ENCODE measurements at regions not wholly inside any gene's neighbourhood (a gene's known extent, or its start where the extent isn't known, plus 50 kb on each side); places are given as distances from the start of the nearest gene placed in this dataset.

DNA sequence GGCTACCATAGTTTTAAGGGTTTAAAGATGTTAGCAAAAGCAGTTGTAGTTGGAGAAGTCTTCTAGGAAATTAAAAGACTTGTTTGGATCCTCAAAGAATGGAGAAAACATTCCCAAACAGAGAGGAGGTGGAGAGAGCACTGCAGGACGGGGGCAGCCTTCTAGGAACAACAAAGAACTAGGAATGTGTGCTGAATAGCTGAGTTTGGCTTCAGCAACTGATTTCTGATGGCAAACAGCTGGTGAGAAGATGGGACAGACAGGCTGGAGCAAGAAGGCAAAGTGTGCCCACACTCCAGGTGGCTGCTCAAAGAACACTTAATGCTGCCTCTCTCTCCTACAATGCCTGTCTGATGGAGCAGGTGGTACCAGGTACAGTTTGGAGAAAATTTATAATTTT, 1331.1 kb downstream of the ADGRL3 start:
- H3K36me3 ChIP-seq (ENCODE audit: control insufficient read depth, insufficient read depth, low read length): no peaks in the 10 kb centered on the region
- H3K27me3 ChIP-seq (ENCODE audit: control insufficient read depth, insufficient read depth, low read length): no peaks in the 10 kb centered on the region
- intact Hi-C loops (cut with micrococcal nuclease; ENCODE audit: unreplicated experiment) (no loop called here), in situ Hi-C loops (cut with HindIII; ENCODE audit: low pct_unique_long_range_greater_than_20kb, low sequenced_read_pairs) (no loop called here)
- ATAC-seq (no peak), DNase-seq (ENCODE audit: low read depth, low spot score) (no peak)
- no peak overlapping the region for H3K4me3 ChIP-seq (ENCODE audit: low read depth in 2 of 2, low read length in 2 of 2)
- BruUV-seq (replicated peaks): no TSS peak
- no peaks in the 10 kb centered on the region for H3K4me1 ChIP-seq (ENCODE audit: control insufficient read depth, insufficient read depth, low read length)
- no peaks in the 10 kb centered on the region for H3K9me3 ChIP-seq (ENCODE audit: control insufficient read depth, insufficient read depth, low read depth, low read length)
- TF ChIP-seq, protein P1, sequence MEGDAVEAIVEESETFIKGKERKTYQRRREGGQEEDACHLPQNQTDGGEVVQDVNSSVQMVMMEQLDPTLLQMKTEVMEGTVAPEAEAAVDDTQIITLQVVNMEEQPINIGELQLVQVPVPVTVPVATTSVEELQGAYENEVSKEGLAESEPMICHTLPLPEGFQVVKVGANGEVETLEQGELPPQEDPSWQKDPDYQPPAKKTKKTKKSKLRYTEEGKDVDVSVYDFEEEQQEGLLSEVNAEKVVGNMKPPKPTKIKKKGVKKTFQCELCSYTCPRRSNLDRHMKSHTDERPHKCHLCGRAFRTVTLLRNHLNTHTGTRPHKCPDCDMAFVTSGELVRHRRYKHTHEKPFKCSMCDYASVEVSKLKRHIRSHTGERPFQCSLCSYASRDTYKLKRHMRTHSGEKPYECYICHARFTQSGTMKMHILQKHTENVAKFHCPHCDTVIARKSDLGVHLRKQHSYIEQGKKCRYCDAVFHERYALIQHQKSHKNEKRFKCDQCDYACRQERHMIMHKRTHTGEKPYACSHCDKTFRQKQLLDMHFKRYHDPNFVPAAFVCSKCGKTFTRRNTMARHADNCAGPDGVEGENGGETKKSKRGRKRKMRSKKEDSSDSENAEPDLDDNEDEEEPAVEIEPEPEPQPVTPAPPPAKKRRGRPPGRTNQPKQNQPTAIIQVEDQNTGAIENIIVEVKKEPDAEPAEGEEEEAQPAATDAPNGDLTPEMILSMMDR (IDR thresholded peaks at IDR 0.05): no peak
- TF ChIP-seq, protein P2, sequence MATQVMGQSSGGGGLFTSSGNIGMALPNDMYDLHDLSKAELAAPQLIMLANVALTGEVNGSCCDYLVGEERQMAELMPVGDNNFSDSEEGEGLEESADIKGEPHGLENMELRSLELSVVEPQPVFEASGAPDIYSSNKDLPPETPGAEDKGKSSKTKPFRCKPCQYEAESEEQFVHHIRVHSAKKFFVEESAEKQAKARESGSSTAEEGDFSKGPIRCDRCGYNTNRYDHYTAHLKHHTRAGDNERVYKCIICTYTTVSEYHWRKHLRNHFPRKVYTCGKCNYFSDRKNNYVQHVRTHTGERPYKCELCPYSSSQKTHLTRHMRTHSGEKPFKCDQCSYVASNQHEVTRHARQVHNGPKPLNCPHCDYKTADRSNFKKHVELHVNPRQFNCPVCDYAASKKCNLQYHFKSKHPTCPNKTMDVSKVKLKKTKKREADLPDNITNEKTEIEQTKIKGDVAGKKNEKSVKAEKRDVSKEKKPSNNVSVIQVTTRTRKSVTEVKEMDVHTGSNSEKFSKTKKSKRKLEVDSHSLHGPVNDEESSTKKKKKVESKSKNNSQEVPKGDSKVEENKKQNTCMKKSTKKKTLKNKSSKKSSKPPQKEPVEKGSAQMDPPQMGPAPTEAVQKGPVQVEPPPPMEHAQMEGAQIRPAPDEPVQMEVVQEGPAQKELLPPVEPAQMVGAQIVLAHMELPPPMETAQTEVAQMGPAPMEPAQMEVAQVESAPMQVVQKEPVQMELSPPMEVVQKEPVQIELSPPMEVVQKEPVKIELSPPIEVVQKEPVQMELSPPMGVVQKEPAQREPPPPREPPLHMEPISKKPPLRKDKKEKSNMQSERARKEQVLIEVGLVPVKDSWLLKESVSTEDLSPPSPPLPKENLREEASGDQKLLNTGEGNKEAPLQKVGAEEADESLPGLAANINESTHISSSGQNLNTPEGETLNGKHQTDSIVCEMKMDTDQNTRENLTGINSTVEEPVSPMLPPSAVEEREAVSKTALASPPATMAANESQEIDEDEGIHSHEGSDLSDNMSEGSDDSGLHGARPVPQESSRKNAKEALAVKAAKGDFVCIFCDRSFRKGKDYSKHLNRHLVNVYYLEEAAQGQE (IDR thresholded peaks at IDR 0.05; ENCODE audit: insufficient read depth in 1 of 2, low read depth in 2 of 2, low read length in 1 of 2): no peak
- no peak for TF ChIP-seq POLR2AphosphoS5 (IDR thresholded peaks at IDR 0.05; ENCODE audit: low read depth, low read length)
- TF ChIP-seq TCF7L2 (IDR thresholded peaks at IDR 0.05; ENCODE audit: low read depth, low read length): no peak
- TF ChIP-seq SIN3A (IDR thresholded peaks at IDR 0.05; ENCODE audit: borderline replicate concordance, insufficient read depth, low read depth, low read length): no peak
- CTCF ChIA-PET: no interaction called here
- no peak overlapping the region for H3K27ac ChIP-seq (ENCODE audit: low read length)
- POLR2A ChIA-PET: no interaction called here

DNA sequence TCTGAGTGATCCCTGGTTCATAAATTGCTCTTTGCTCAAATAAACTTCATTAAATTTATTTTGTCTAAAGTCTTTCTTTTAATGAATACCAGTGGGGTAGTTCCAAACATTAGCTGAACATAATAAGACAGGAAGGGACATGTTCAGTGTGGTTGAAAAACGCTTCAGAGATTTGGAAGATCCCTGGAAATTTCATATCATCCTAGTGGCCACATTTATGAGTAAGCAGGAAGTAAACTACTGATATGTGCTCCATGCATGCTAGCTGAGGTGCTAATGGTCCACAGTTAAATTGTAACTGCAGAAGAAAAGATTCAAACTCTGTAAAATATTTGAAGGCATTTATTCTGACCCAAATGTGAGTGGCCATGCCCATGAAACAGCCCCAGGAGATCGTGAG, 1328.7 kb downstream of the ADGRL3 start:
- POLR2A ChIA-PET: no interaction called here
- no peak overlapping the region for H3K27ac ChIP-seq (ENCODE audit: low read length)
- BruUV-seq (replicated peaks): no TSS peak
- CTCF ChIA-PET: no interaction called here
- TF ChIP-seq, protein P1 (IDR thresholded peaks at IDR 0.05): no peak
- TF ChIP-seq TCF7L2 (IDR thresholded peaks at IDR 0.05; ENCODE audit: low read depth, low read length) (no peak), POLR2AphosphoS5 (IDR thresholded peaks at IDR 0.05; ENCODE audit: low read depth, low read length) (no peak), SIN3A (IDR thresholded peaks at IDR 0.05; ENCODE audit: borderline replicate concordance, insufficient read depth, low read depth, low read length) (no peak)
- TF ChIP-seq, protein P2 (IDR thresholded peaks at IDR 0.05; ENCODE audit: insufficient read depth in 1 of 2, low read depth in 2 of 2, low read length in 1 of 2): no peak
- intact Hi-C loops (cut with micrococcal nuclease; ENCODE audit: unreplicated experiment) (no loop called here), in situ Hi-C loops (cut with HindIII; ENCODE audit: low pct_unique_long_range_greater_than_20kb, low sequenced_read_pairs) (no loop called here)
- no peaks in the 10 kb centered on the region for H3K27me3 ChIP-seq (ENCODE audit: control insufficient read depth, insufficient read depth, low read length)
- no peaks in the 10 kb centered on the region for H3K36me3 ChIP-seq (ENCODE audit: control insufficient read depth, insufficient read depth, low read length)
- H3K4me3 ChIP-seq (ENCODE audit: low read depth in 2 of 2, low read length in 2 of 2): no peak overlapping the region
- H3K9me3 ChIP-seq (ENCODE audit: control insufficient read depth, insufficient read depth, low read depth, low read length): no peaks in the 10 kb centered on the region
- H3K4me1 ChIP-seq (ENCODE audit: control insufficient read depth, insufficient read depth, low read length): no peaks in the 10 kb centered on the region
- DNase-seq (ENCODE audit: low read depth, low spot score) (no peak), ATAC-seq (no peak)

Data from Panc1 (cell line).